Amniotic epithelial cell (primary cell): ENCODE measurements at regions not wholly inside any gene's neighbourhood (a gene's known extent, or its start where the extent isn't known, plus 50 kb on each side); places are given as distances from the start of the nearest gene placed in this dataset.
"Not testable (repeated sequence)": the region's sequence is repeated elsewhere in the genome, so short reads cannot be mapped to it uniquely, and the experiment has no call there.

Source experiments
- DNase-seq: peaks from one replicate; pipeline ENCODE4 v3.0.0-alpha.2; 2010; ENCODE audit warnings: low read depth

- DNase-seq, result no peak
Measured at GRCh38 chr2:215744514-215744913, 268.8 kb downstream of the MREG start.

GRCh38 chr2:215743066-215743465 lies 270.3 kb downstream of the MREG start:
- no peak for DNase-seq

GRCh38 chr2:215742021-215742420 lies 271.3 kb downstream of the MREG start:
- DNase-seq, result no peak

- no peak for DNase-seq
Measured at GRCh38 chr2:215740071-215740470, 273.3 kb downstream of the MREG start.

GRCh38 chr2:215738351-215738750 lies 275.0 kb downstream of the MREG start:
- no peak for DNase-seq

GRCh38 chr2:215737477-215737876 lies 275.9 kb downstream of the MREG start:
- DNase-seq, result no peak

GRCh38 chr2:215736653-215737290 lies 276.6 kb downstream of the MREG start:
- DNase-seq, result peak; percentile 86

GRCh38 chr2:215731108-215731658 lies 282.2 kb downstream of the MREG start:
- DNase-seq, result no peak

GRCh38 chr2:215729985-215730620 lies 283.2 kb downstream of the MREG start:
- no peak for DNase-seq

DNA sequence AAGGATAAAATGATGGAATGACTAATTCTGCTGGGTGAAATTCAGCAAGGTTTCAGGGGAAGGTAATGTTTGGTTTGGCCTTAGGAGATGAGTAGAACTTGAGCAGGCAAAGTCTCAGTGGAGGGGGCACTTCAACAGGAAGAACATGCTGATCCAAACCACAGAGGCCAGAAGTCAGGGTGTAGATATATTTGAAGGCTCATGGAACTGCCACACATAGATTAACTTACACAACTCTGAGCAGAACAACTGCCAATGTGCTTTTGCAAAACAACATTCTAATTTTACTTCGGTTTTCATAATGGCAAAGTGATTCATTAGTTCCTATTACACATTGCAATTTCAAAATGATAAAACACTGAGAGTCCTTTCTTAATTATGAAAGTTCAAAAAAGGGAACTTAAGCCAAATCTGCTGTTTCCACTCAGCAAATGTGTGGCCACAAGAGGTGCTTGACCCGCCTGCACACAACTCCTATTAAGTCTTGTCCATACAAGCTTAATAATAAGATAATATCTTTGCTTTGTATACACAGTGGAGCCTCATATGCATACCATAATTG lies 284.8 kb downstream of the MREG start:
- peak; percentile 99 for DNase-seq

DNA sequence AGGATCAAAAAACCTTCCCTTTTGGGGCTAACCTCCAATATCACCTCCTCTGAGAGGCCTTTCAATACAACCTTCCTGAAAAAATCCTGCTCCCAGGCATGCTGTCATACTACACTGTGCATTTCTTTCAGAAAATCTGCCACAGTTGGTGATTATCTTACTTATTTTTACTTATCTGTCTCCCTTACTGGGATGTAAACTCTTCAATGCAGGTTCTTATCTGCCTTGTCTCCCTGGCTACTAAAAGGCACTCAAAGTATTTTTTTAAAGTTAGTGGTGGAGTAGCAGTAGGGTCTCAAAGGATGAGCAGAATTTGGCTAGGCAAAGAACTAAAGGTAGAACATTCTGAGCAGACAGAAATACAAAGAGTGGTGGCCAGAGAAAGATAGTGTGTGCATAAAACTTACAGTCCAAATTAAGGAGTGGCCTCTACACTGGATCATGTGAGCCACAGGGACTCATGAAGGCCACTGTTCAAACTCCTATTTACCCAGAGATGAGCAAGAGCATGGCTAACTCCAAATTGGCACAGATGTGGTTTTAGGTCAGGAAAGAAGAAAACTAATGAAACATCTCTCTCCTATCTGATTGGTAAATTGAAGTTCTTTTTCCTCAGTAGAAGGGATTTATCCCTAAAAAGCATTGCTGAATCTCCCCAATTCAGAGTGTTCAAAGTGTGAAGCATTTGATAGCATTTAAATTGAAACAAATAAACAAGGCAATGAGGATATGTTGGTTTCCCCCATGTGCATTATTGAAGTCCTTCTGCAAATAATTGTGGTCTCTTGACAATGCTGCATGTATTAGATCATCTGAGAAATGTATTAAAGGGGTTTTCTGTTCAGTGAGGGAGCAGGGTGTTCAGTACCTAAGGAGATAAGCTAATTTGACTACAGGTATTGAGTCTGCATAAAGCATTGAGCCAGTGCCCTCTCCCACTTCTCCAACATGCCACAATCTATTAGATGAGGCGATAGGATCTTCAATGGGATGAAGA lies 285.5 kb downstream of the MREG start:
- DNase-seq, result peak; percentile 58

DNA sequence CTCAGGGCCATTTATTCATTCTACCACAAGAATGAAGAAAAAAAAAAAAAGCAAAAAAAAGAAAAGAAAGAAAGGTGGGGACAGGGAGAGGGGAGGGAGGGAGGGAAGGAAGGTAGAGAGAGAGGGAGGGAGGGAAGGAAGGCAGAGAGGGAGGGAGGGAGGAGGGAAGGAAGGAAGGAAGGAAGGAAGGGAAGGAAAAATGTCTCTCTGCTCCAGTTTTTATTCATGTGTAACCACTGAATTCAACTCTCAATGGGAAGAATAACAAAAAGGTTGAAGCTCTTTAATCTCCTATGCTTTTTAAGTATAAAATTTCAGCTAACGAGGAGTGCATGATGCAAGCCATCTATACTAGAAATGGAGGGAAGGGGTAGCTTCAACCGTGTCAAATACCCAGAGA lies 287.3 kb downstream of the MREG start:
- no peak for DNase-seq

GRCh38 chr2:215724146-215724545 lies 288.3 kb upstream of the FN1 start:
- no peak for DNase-seq

DNA sequence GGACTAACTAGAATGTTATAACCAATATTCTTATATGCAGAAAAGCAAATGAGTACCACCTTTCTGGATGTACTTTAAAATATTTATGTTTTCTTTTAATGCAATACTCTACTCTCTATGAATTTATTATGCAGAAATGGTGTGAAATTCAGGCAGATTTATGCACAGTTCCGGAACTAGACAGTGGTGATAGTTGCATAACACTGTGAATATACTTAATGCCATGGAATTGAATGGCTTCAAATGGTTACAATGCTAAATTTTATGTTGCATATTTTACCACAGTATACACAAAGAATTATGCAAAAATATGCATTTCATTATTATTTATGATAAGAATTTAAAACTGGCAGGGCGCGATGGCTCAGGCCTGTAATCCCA lies 287.8 kb upstream of the FN1 start:
- no peak for DNase-seq

DNA sequence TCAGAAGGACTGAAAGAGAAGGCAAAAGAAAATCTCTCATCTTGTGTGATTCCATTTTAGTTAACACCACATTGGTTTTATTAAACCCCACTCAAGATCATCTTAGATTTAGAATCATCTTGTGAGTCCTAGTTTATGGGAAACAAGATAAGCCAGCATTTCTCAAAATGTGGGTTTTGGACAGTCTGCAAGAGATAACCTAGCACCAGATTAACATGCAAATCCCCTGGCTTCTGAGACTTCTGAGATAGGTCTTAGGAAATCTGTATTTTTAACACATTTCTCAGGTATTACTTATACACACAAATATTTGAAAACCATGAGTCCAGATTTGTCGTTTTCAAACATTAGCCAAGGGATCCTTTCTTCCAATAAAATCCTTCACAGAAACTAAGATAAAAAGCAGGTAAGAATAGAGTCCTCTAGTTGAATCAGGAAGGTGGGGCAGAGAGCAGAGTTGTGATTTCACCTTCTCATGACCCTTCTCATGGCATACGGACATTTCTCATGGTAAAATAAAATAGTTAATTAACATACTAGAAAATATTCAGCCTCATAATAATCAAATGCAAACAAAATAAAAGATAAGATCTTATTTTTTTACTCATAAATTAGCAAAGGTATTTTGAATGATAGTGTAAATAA lies 287.2 kb upstream of the FN1 start:
- peak; percentile 93 for DNase-seq

- peak; percentile 74 for DNase-seq
Measured at GRCh38 chr2:215722125-215722524, 286.3 kb upstream of the FN1 start.

DNA sequence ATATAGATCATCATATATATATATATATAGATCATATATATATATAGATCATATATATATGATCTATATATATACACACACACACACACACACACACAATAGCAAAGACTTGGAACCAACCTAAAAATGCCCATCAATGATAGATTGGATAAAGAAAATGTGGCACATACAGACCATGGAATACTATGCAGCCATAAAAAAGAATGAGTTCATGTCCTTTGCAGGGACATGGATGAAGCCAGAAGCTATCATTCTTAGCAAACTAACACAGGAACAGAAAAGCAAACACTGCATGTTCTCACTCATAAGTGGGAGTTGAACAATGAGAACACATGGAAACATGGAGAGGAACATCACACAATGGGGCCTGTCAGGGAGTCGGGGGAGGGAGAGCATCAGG lies 285.6 kb upstream of the FN1 start:
- not testable (repeated sequence) for DNase-seq

DNA sequence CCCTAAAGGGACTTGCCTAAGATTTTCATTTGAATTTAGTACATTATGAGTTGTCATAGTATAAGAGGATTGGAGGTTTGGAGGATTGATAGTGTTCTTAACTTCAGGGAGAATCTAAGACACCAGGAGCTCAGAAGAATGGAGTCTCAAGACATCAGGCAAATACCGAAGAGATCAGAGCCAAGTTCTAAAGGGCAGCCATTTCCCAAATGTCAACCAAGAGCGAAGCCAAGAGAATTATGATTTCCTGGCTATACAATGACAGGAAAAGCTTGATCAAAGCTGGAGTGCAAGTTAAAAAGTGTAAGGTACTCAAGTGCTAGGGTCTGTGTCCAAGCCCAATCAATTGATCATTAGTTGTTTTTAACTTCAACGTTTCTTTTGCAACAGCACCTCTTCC lies 283.0 kb upstream of the FN1 start:
- DNase-seq, result no peak

GRCh38 chr2:215718436-215718835 lies 282.6 kb upstream of the FN1 start:
- DNase-seq, result no peak

DNA sequence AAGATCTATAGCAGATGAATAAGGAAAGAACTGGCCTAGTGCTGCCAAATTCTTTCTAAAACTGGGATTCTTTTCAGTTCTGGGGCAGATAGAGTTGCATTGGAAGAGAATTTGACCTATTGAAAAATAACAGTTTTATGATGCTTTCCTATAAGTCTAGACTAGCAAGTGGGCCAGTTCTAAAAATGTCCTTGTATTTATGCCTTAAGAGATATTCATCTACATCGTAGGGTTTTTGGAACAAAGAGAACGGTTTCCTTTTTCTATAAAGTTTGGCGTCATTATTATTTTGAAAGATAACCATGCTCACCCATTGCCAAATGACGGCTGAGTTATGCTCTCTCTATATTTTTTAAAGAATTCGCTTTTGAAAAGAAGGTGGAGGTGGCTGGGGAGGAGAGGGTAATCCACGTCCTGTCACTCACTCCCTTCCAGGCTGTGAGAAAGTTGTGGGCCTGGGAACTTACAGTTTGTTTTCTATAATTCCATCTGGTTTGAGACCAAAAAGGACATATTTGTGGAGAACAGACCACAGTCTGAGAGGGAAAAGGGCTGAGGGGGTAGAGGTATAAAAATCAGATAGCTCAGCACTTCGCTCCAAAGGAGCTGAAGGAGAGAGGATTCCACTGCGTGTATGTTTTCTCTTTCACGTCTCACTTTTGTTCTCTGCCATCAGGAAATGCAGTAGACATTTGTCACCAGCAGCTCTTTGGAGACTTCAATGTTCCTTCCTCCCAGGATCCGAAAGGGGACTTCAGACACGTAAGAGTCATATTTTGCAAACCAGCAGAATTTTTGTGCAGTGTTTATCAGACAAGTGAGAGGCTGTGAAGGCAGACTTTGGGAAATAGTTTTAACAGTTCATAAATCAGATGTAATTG lies 281.9 kb upstream of the FN1 start:
- peak; percentile 37 for DNase-seq

- no peak for DNase-seq
Measured at GRCh38 chr2:215716956-215717355, 281.1 kb upstream of the FN1 start.
